A673 (cell line): ENCODE measurements at regions not wholly inside any gene's neighbourhood (a gene's known extent, or its start where the extent isn't known, plus 50 kb on each side); places are given as distances from the start of the nearest gene placed in this dataset.

Experiments
- BruUV-seq: library from RNA; stranded (reverse); fragments of 400-500 nt; replicated peaks from 2 replicates; lab custom pipeline; 2021; lab: Mats Ljungman, UMichigan
- CTCF ChIA-PET: fragments of 300-600 bp; sonication (Branson Sonifier 250); formaldehyde crosslinking; loops from one replicate; lab custom pipeline; 2022; ENCODE audit warnings: antibody characterized with exemption; lab: Charles Lee
- POLR2A ChIA-PET: fragments of 300-600 bp; sonication (Branson Sonifier 250); formaldehyde crosslinking; loops from one replicate; lab custom pipeline; 2022; ENCODE audit warnings: antibody characterized with exemption; ENCODE audit not compliant: low non-redundant PET; lab: Charles Lee
- DNase-seq: peaks from one replicate; pipeline ENCODE4 v3.0.0-alpha.2; 2015; ENCODE audit warnings: low spot score
- H3K27ac ChIP-seq: fragments of 200-600 bp; sonication (generic); 2 replicates; pipeline ENCODE4 v1.5.1; 2016; ENCODE audit warnings: mixed run types, low read depth, mild to moderate bottlenecking, mixed read lengths, antibody characterized with exemption, low read length; ENCODE audit not compliant: poor library complexity, severe bottlenecking
- H3K27me3 ChIP-seq: fragments of 200-600 bp; sonication (generic); replicated peaks from 2 replicates; pipeline ENCODE4 v1.6.1; 2017; ENCODE audit warnings: mixed run types, low read depth, mild to moderate bottlenecking, mixed read lengths, antibody characterized with exemption, low read length; ENCODE audit not compliant: insufficient read depth, poor library complexity
- H3K36me3 ChIP-seq: fragments of 200-600 bp; sonication (generic); 2 replicates; pipeline ENCODE4 v1.6.1; 2016; ENCODE audit warnings: mixed run types, mild to moderate bottlenecking, mixed read lengths, antibody characterized with exemption, low read length; ENCODE audit not compliant: insufficient read depth, poor library complexity, severe bottlenecking
- H3K4me1 ChIP-seq: fragments of 200-600 bp; sonication (generic); 2 replicates; pipeline ENCODE4 v1.6.1; 2017; ENCODE audit warnings: mixed run types, mild to moderate bottlenecking, mixed read lengths, antibody characterized with exemption, low read length; ENCODE audit not compliant: insufficient read depth, poor library complexity, severe bottlenecking
- H3K4me3 ChIP-seq: fragments of 200-600 bp; sonication (generic); 2 replicates; pipeline ENCODE4 v1.5.1; 2016; ENCODE audit warnings: low read depth, mixed run types, mild to moderate bottlenecking, mixed read lengths, low read length; ENCODE audit not compliant: poor library complexity, severe bottlenecking
- H3K9me3 ChIP-seq: fragments of 200-600 bp; sonication (generic); 2 replicates; pipeline ENCODE4 v1.6.1; 2016; ENCODE audit warnings: mixed run types, low read depth, mild to moderate bottlenecking, mixed read lengths, antibody characterized with exemption, low read length; ENCODE audit not compliant: poor library complexity, severe bottlenecking
- CTCF ChIP-seq: fragments of 300-800, 200-600 bp; sonication (generic); conservative IDR thresholded peaks from 2 replicates; pipeline ENCODE4 v1.5.1; 2017; ENCODE audit warnings: low read depth, mild to moderate bottlenecking, antibody characterized with exemption, low read length, moderate library complexity, mixed read lengths
- EZH2 ChIP-seq: fragments of 200-600 bp; sonication (generic); IDR thresholded peaks from 2 replicates; pipeline ENCODE4 v1.6.1; 2017; ENCODE audit warnings: borderline replicate concordance, low read depth, mild to moderate bottlenecking, mixed read lengths, antibody characterized with exemption, low read length; ENCODE audit not compliant: poor library complexity, severe bottlenecking
- intact Hi-C: fragments of 100-400 bp; cut with micrococcal nuclease; formaldehyde crosslinking; loops from one replicate; pipeline ENCODE4 v1.10.0; 2022; ENCODE audit not compliant: unreplicated experiment

- TF ChIP-seq CTCF (peak; percentile 69), EZH2 (no peak)
- no peaks in the 10 kb centered on the region for H3K27me3 ChIP-seq
- no peaks in the 10 kb centered on the region for H3K4me1 ChIP-seq
- intact Hi-C loops = loop anchor here (5.0 kb wide), 1 partner anchor 49 kb away; no protein-coding TSS in a partner anchor
- POLR2A ChIA-PET = no interaction called here
- H3K36me3 ChIP-seq = no peaks in the 10 kb centered on the region
- DNase-seq = no peak
- H3K27ac ChIP-seq = no peak overlapping the region
- BruUV-seq = no TSS peak
- H3K9me3 ChIP-seq = no peaks in the 10 kb centered on the region
- no peak overlapping the region for H3K4me3 ChIP-seq
- CTCF ChIA-PET = no interaction called here
Observed at GRCh38 chr11:21933095-21933494, 259.8 kb upstream of the ANO5 start.

- DNase-seq = no peak
- Histone ChIP-seq H3K4me1 (no peaks in the 10 kb centered on the region), H3K9me3 (no peaks in the 10 kb centered on the region), H3K4me3 (no peak overlapping the region), H3K27me3 (no peaks in the 10 kb centered on the region), H3K36me3 (no peaks in the 10 kb centered on the region), H3K27ac (no peak overlapping the region)
- no TSS peak for BruUV-seq
- TF ChIP-seq EZH2 (no peak), CTCF (no peak)
- intact Hi-C loops = no loop called here
- POLR2A ChIA-PET = no interaction called here
- CTCF ChIA-PET = no interaction called here
Observed at GRCh38 chr11:21944577-21944976, 248.3 kb upstream of the ANO5 start.

- Histone ChIP-seq H3K27ac (no peak overlapping the region), H3K4me1 (no peaks in the 10 kb centered on the region), H3K27me3 (no peaks in the 10 kb centered on the region), H3K36me3 (no peaks in the 10 kb centered on the region), H3K9me3 (no peaks in the 10 kb centered on the region), H3K4me3 (no peak overlapping the region)
- intact Hi-C loops = no loop called here
- ChIA-PET CTCF (no interaction called here), POLR2A (no interaction called here)
- TF ChIP-seq EZH2 (no peak), CTCF (no peak)
- BruUV-seq = no TSS peak
- DNase-seq = no peak
Observed at GRCh38 chr11:21948876-21949275, 244.0 kb upstream of the ANO5 start.
